HS-27A (cell line): ENCODE measurements at regions not wholly inside any gene's neighbourhood (a gene's known extent, or its start where the extent isn't known, plus 50 kb on each side); places are given as distances from the start of the nearest gene placed in this dataset.
"Not testable (repeated sequence)": the region's sequence is repeated elsewhere in the genome, so short reads cannot be mapped to it uniquely, and the experiment has no call there.

Experiments
- DNase-seq: peaks from one replicate; pipeline ENCODE4 v3.0.0-alpha.2; 2012; ENCODE audit warnings: low read depth, missing footprints

GRCh38 chr2:138315619-138316018, 186.0 kb upstream of the SPOPL start:
- DNase-seq: not testable (repeated sequence)

- DNase-seq: no peak
Observed at GRCh38 chr2:138319616-138320015, 182.0 kb upstream of the SPOPL start.

- no peak for DNase-seq
Observed at GRCh38 chr2:138321458-138321857, 180.1 kb upstream of the SPOPL start.

- DNase-seq: no peak
Observed at GRCh38 chr2:138323382-138324067, 178.0 kb upstream of the SPOPL start.

GRCh38 chr2:138324068-138324771, 177.3 kb upstream of the SPOPL start:
- no peak for DNase-seq

- no peak for DNase-seq
Observed at GRCh38 chr2:138327967-138328366, 173.6 kb upstream of the SPOPL start.

- no peak for DNase-seq
Observed at GRCh38 chr2:138329162-138329561, 172.4 kb upstream of the SPOPL start.

- DNase-seq: no peak
Observed at GRCh38 chr2:138329591-138329990, 172.0 kb upstream of the SPOPL start.

GRCh38 chr2:138333121-138333520, 168.4 kb upstream of the SPOPL start:
- no peak for DNase-seq

GRCh38 chr2:138333677-138334076, 167.9 kb upstream of the SPOPL start:
- DNase-seq: no peak

GRCh38 chr2:138334323-138334722, 167.2 kb upstream of the SPOPL start:
- DNase-seq: no peak

GRCh38 chr2:138335036-138335435, 166.5 kb upstream of the SPOPL start:
- no peak for DNase-seq

- no peak for DNase-seq
Observed at GRCh38 chr2:138336146-138336545, 165.4 kb upstream of the SPOPL start.

- no peak for DNase-seq
Observed at GRCh38 chr2:138355244-138355643, 146.3 kb upstream of the SPOPL start.

GRCh38 chr2:138356178-138356577, 145.4 kb upstream of the SPOPL start:
- DNase-seq: no peak

- DNase-seq: no peak
Observed at GRCh38 chr2:138359532-138359931, 142.0 kb upstream of the SPOPL start.

GRCh38 chr2:138364554-138365162, 136.9 kb upstream of the SPOPL start:
- DNase-seq: peak; percentile 23

- no peak for DNase-seq
Observed at GRCh38 chr2:138365581-138365980, 136.0 kb upstream of the SPOPL start.

- DNase-seq: no peak
Observed at GRCh38 chr2:138369856-138370255, 131.7 kb upstream of the SPOPL start.

GRCh38 chr2:138373993-138374408, 127.6 kb upstream of the SPOPL start:
- no peak for DNase-seq

- no peak for DNase-seq
Observed at GRCh38 chr2:138381373-138381772, 120.2 kb upstream of the SPOPL start.

GRCh38 chr2:138382672-138383071, 118.9 kb upstream of the SPOPL start:
- DNase-seq: no peak

GRCh38 chr2:138386191-138386590, 115.4 kb upstream of the SPOPL start:
- not testable (repeated sequence) for DNase-seq
